ENCODE measurements at regions not wholly inside any gene's neighbourhood (a gene's known extent, or its start where the extent isn't known, plus 50 kb on each side); places are given as distances from the start of the nearest gene placed in this dataset.

DNA sequence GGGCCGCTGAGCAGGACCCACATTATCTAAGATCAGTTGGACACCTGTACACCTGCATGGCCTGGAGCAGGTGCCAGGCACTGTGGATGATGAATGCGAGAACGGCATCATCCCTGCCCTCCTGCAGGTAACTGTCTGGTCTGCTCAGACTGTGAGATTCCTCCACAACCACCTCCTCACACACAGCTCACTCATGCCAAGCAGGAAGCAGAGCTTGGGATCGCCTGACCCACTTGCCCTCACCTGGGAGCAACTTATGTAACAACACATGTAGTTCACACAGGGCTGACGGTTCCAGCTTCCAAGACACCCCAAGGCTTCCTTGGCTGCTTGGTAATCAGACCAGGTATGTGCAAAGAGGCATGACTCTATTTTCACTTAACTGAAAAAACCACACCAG lies 359.2 kb downstream of the PREX1 start:
- intact Hi-C loops (cut with micrococcal nuclease), result no loop called here
- ATAC-seq (no peak), DNase-seq (no peak)
- POLR2A ChIA-PET, result no interaction called here
- no peak overlapping the region for H3K27ac Mint-ChIP-seq
- no peak overlapping the region for H3K4me3 Mint-ChIP-seq
- no peaks in the 10 kb centered on the region for H3K9me3 Mint-ChIP-seq
- no peaks in the 10 kb centered on the region for H3K4me1 Mint-ChIP-seq (ENCODE audit: low read depth)
- no peaks in the 10 kb centered on the region for H3K27me3 Mint-ChIP-seq
- no peaks in the 10 kb centered on the region for H3K36me3 Mint-ChIP-seq (ENCODE audit: low read depth)
- CTCF ChIA-PET, result no interaction called here
- TF ChIP-seq, protein P1, sequence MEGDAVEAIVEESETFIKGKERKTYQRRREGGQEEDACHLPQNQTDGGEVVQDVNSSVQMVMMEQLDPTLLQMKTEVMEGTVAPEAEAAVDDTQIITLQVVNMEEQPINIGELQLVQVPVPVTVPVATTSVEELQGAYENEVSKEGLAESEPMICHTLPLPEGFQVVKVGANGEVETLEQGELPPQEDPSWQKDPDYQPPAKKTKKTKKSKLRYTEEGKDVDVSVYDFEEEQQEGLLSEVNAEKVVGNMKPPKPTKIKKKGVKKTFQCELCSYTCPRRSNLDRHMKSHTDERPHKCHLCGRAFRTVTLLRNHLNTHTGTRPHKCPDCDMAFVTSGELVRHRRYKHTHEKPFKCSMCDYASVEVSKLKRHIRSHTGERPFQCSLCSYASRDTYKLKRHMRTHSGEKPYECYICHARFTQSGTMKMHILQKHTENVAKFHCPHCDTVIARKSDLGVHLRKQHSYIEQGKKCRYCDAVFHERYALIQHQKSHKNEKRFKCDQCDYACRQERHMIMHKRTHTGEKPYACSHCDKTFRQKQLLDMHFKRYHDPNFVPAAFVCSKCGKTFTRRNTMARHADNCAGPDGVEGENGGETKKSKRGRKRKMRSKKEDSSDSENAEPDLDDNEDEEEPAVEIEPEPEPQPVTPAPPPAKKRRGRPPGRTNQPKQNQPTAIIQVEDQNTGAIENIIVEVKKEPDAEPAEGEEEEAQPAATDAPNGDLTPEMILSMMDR (IDR thresholded peaks at IDR 0.05), result no peak

DNA sequence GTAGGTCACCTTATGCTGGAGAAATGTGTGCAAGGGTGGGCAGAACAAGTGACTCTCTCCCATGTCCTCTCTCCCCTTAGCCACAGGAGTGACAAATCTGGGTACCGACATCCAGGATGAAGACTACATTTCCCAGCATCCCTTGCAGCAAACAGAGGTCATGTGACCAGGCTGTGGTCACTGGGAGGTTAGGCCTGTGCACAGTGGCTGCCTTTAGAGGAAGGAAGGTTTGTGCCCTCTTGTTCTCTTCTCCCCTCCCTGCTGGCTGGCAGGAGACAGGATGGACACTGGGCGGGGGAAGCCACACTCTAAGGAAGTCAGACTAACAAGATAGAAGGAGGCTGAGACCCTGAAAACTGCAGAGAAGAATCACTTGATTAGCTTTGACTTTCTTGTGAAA lies 360.2 kb downstream of the PREX1 start:
- peaks cover 1% of the 10 kb centered on the region for H3K27me3 Mint-ChIP-seq
- POLR2A ChIA-PET, result no interaction called here
- CTCF ChIA-PET, result no interaction called here
- H3K36me3 Mint-ChIP-seq (ENCODE audit: low read depth), result no peaks in the 10 kb centered on the region
- ATAC-seq (peak; percentile 73), DNase-seq (peak; percentile 46)
- H3K9me3 Mint-ChIP-seq, result no peaks in the 10 kb centered on the region
- H3K4me3 Mint-ChIP-seq, result no peak overlapping the region
- no peaks in the 10 kb centered on the region for H3K4me1 Mint-ChIP-seq (ENCODE audit: low read depth)
- intact Hi-C loops (cut with micrococcal nuclease), result no loop called here
- TF ChIP-seq, protein P1 (IDR thresholded peaks at IDR 0.05), result no peak
- H3K27ac Mint-ChIP-seq, result no peak overlapping the region

DNA sequence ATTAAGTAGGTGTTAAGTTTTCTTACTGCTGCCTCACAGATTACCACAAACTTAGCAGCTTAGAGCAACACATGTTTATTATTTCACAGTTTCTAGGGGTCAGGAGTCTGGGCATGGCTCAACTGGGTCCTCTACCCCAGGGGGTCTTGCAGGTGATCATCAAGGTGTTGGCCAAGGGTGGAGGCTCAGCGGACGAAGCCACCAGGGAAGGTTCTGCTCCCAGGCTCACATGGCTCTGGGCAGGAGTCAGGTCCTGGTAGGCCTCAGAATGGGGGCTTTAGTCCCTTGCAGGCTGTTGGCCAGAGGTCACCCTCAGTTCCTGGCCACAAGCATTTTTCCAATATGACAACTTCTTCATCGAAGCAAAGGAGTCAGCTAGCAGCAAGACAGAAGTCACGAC lies 362.5 kb downstream of the PREX1 start:
- Mint-ChIP-seq H3K27ac (no peak overlapping the region), H3K36me3 (ENCODE audit: low read depth) (no peaks in the 10 kb centered on the region), H3K4me3 (no peak overlapping the region), H3K4me1 (ENCODE audit: low read depth) (no peaks in the 10 kb centered on the region), H3K9me3 (no peaks in the 10 kb centered on the region), H3K27me3 (peaks cover 1% of the 10 kb centered on the region)
- ATAC-seq, result no peak
- ChIA-PET POLR2A (no interaction called here), CTCF (no interaction called here)
- TF ChIP-seq, protein P1 (IDR thresholded peaks at IDR 0.05), result no peak
- intact Hi-C loops (cut with micrococcal nuclease), result no loop called here
- DNase-seq, result no peak

DNA sequence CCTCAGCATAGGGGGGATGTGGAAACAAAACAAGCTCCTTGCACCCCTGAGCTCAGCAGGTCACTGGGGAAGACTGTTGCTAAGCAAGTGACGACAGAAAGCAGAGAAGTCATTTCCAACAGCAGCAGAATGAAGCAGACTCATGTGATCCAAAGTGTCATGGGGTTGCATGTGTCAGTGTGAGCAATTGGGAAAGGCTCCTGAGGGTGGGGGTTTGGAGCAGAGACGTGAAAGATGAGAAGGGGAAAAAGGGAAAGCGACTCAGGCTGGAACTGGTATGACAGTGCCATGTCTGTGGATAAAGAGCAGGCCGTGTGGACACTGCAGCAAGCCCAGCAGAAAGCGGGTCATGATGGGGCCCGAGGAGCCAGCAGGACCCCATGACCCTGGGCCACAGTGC lies 363.9 kb downstream of the PREX1 start:
- TF ChIP-seq, protein P1 (IDR thresholded peaks at IDR 0.05), result no peak
- Mint-ChIP-seq H3K4me1 (ENCODE audit: low read depth) (no peaks in the 10 kb centered on the region), H3K4me3 (no peak overlapping the region), H3K27ac (no peak overlapping the region), H3K36me3 (ENCODE audit: low read depth) (no peaks in the 10 kb centered on the region), H3K27me3 (peaks cover 1% of the 10 kb centered on the region), H3K9me3 (no peaks in the 10 kb centered on the region)
- ChIA-PET POLR2A (interaction anchor here (1.0 kb wide), 1 partner anchor 12 kb away, joined by 3 read pairs; no protein-coding TSS in a partner anchor), CTCF (no interaction called here)
- DNase-seq (no peak), ATAC-seq (no peak)
- intact Hi-C loops (cut with micrococcal nuclease), result no loop called here

DNA sequence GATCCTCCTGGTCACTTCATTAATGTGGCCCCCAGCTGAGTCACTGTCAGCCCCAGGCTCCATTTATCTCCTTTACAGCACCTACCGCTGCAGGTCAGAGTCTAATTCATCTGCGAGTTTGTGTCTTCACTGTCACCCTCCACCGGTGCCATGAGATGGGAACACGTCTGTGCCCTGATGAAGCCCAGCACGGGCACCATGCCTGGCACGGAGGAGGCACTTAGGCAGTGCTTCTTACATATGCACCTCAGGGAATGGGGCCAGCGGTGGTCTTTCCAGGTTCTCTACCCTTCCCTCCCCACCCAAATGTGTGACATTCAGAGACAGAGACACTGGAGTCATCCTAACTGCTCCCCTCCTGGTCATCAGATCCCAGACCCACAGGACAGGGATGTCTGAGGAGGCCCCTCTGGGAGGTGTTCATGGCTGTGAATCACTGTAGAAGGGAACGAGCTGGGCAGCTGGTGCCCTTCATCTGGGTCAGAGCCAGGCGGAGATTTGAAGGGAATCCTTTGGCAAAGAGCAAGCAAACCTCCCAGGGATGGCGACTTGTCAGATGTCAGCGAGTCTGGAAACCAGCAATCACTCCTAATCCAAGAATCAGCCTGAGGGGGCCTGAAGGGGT lies 364.6 kb downstream of the PREX1 start:
- H3K4me3 Mint-ChIP-seq, result no peak overlapping the region
- intact Hi-C loops (cut with micrococcal nuclease), result no loop called here
- no peak overlapping the region for H3K27ac Mint-ChIP-seq
- DNase-seq (no peak), ATAC-seq (no peak)
- H3K9me3 Mint-ChIP-seq, result no peaks in the 10 kb centered on the region
- H3K4me1 Mint-ChIP-seq (ENCODE audit: low read depth), result no peaks in the 10 kb centered on the region
- TF ChIP-seq, protein P1 (IDR thresholded peaks at IDR 0.05), result no peak
- ChIA-PET POLR2A (interaction anchor here (0.6 to 1.0 kb wide), 2 partner anchors 13 to 753 kb away, joined by 3 read pairs; no protein-coding TSS in a partner anchor), CTCF (interaction anchor here (2.4 kb wide), 1 partner anchor 157 kb away, joined by 8 read pairs; no protein-coding TSS in a partner anchor)
- peaks cover 1% of the 10 kb centered on the region for H3K27me3 Mint-ChIP-seq
- H3K36me3 Mint-ChIP-seq (ENCODE audit: low read depth), result no peaks in the 10 kb centered on the region
